ENCODE measurements at regions not wholly inside any gene's neighbourhood (a gene's known extent, or its start where the extent isn't known, plus 50 kb on each side); places are given as distances from the start of the nearest gene placed in this dataset.

- TF ChIP-seq CTCF (optimal IDR thresholded peaks at IDR 0.05 in 1 of 3, IDR thresholded peaks at IDR 0.05 in 1 of 3, conservative IDR thresholded peaks at IDR 0.05 in 1 of 3; ENCODE audit: extremely low read depth in 1 of 3, insufficient read depth in 2 of 3, low read length in 3 of 3) (no peak), EZH2 (IDR thresholded peaks at IDR 0.05; ENCODE audit: low read length) (no peak)
Measured at GRCh38 chr9:90078988-90079421, 474.2 kb downstream of the GADD45G start.

Measured in keratinocyte (primary cell).